SK-N-SH (cell line): ENCODE measurements at regions not wholly inside any gene's neighbourhood (a gene's known extent, or its start where the extent isn't known, plus 50 kb on each side); places are given as distances from the start of the nearest gene placed in this dataset.
"Not testable (repeated sequence)": the region's sequence is repeated elsewhere in the genome, so short reads cannot be mapped to it uniquely, and the experiment has no call there.

Experiments used
- CTCF ChIA-PET: fragments of 300-600, 350-600 bp; formaldehyde crosslinking; extraction: SDS; loops from one replicate; lab custom pipeline; 2021; lab: Yijun Ruan, JAX
- POLR2A ChIA-PET: fragments of 350-600 bp; sonication (Branson Sonifier 250); formaldehyde crosslinking; extraction: SDS; loops from one replicate; lab custom pipeline; 2020; ENCODE audit warnings: antibody characterized with exemption, inconsistent platforms; lab: Yijun Ruan, JAX
- DNase-seq: peaks from one replicate; pipeline ENCODE4 v3.0.0; 2012
- H2AFZ ChIP-seq: fragments of 200-600 bp; sonication (generic); 2 replicates; pipeline ENCODE4 v1.8.1; 2016; ENCODE audit warnings: antibody characterized with exemption, mild to moderate bottlenecking, low read depth
- H3F3A ChIP-seq: fragments of 200-600 bp; sonication (generic); replicated peaks from 2 replicates; pipeline ENCODE3; 2016; ENCODE audit warnings: antibody characterized with exemption, mild to moderate bottlenecking; ENCODE audit not compliant: insufficient read depth
- H3K27ac ChIP-seq, 2 experiments: fragments of 200-500 bp in 1 of 2; fragments of 200-600 bp in 1 of 2; sonication (Bioruptor generic) in 1 of 2; sonication (generic), shearing (Covaris generic) in 1 of 2; 2 replicates each; pipeline versions ENCODE4 v1.5.1 to v1.6.1; 2014 to 2016; ENCODE audit warnings: low read depth in 2 of 2, inconsistent platforms in 1 of 2, low read length in 1 of 2, mild to moderate bottlenecking in 1 of 2, mixed read lengths in 1 of 2
- H3K27me3 ChIP-seq: fragments of 200-600 bp; sonication (generic), shearing (Covaris generic); 2 replicates; pipeline ENCODE4 v1.6.1; 2016; ENCODE audit warnings: mixed run types; ENCODE audit not compliant: insufficient read depth
- H3K36me3 ChIP-seq, 2 experiments: fragments of 200-500 bp in 1 of 2; fragments of 200-600 bp in 1 of 2; sonication (Bioruptor generic) in 1 of 2; sonication (generic) in 1 of 2; replicated peaks in 1 of 2; 2 replicates each; pipeline versions ENCODE3 to v1.5.1; 2014 to 2016; ENCODE audit warnings: low read length in 1 of 2, mild to moderate bottlenecking in 1 of 2; ENCODE audit not compliant: insufficient read depth in 2 of 2, control insufficient read depth in 1 of 2
- H3K4me1 ChIP-seq, 2 experiments: fragments of 200-500 bp in 1 of 2; fragments of 200-600 bp in 1 of 2; sonication (Bioruptor generic) in 1 of 2; sonication (generic), shearing (Covaris generic) in 1 of 2; 2 replicates each; pipeline versions ENCODE4 v1.5.1 to v1.6.1; 2014 to 2016; ENCODE audit warnings: low read depth in 1 of 2, low read length in 1 of 2, mixed run types in 1 of 2; ENCODE audit not compliant: insufficient read depth in 2 of 2, control insufficient read depth in 1 of 2
- H3K4me2 ChIP-seq: fragments of 200-600 bp; sonication (generic), shearing (Covaris generic); 2 replicates; pipeline ENCODE4 v1.6.1; 2017; ENCODE audit warnings: mixed run types
- H3K4me3 ChIP-seq, 2 experiments: fragments of 200-500 bp in 1 of 2; fragments of 200-600 bp in 1 of 2; sonication (Bioruptor generic) in 1 of 2; sonication (generic), shearing (Covaris generic) in 1 of 2; 2 replicates each; pipeline versions ENCODE4 v1.5.1 to v1.8.1; 2014 to 2016; ENCODE audit warnings: low read depth in 2 of 2, inconsistent platforms in 1 of 2, low read length in 1 of 2, mild to moderate bottlenecking in 1 of 2, mixed read lengths in 1 of 2, moderate library complexity in 1 of 2
- H3K79me2 ChIP-seq: fragments of 200-600 bp; sonication (generic); 2 replicates; pipeline ENCODE4 v1.8.1; 2017; ENCODE audit warnings: mild to moderate bottlenecking; ENCODE audit not compliant: insufficient read depth
- H3K9ac ChIP-seq: fragments of 200-600 bp; sonication (generic); 2 replicates; pipeline ENCODE4 v1.6.1; 2017; ENCODE audit warnings: mixed run types
- H3K9me2 ChIP-seq: fragments of 200-600 bp; sonication (generic); 2 replicates; pipeline ENCODE4 v1.6.1; 2017; ENCODE audit warnings: mixed run types
- H3K9me3 ChIP-seq: fragments of 200-600 bp; sonication (generic); 2 replicates; pipeline ENCODE4 v1.6.1; 2017; ENCODE audit warnings: mixed run types, mild to moderate bottlenecking, moderate library complexity
- H4K20me1 ChIP-seq: fragments of 200-600 bp; sonication (generic); 2 replicates; pipeline ENCODE4 v1.6.1; 2017; ENCODE audit warnings: mild to moderate bottlenecking, mixed run types; ENCODE audit not compliant: insufficient read depth
- EP300 ChIP-seq, 2 experiments: IDR thresholded peaks; 2 replicates each; pipeline versions ENCODE4 v1.4.0 to v1.6.1; 2012; ENCODE audit warnings: borderline replicate concordance in 1 of 2, low read depth in 1 of 2, low read length in 1 of 2
- EZH2phosphoT487 ChIP-seq: fragments of 200-600 bp; sonication (generic); IDR thresholded peaks from 2 replicates; pipeline ENCODE4 v1.6.1; 2017; ENCODE audit warnings: low read depth, mixed run types, mild to moderate bottlenecking, antibody characterized with exemption, moderate library complexity, borderline replicate concordance
- GATA2 ChIP-seq: sonication (generic); formaldehyde crosslinking; IDR thresholded peaks from 2 replicates; pipeline ENCODE4 v1.5.0; 2020; ENCODE audit warnings: mild to moderate bottlenecking, missing genetic modification reagents
- JUND ChIP-seq: IDR thresholded peaks from 2 replicates; pipeline ENCODE4 v1.4.0; 2012
- POLR2AphosphoS5 ChIP-seq: IDR thresholded peaks from 2 replicates; pipeline ENCODE4 v1.6.1; 2012; ENCODE audit warnings: low read depth, low read length
- RAD21 ChIP-seq: IDR thresholded peaks from 2 replicates; pipeline ENCODE4 v1.6.1; 2012; ENCODE audit warnings: mild to moderate bottlenecking, low read length
- RFX5 ChIP-seq: IDR thresholded peaks from 2 replicates; pipeline ENCODE4 v1.6.1; 2012; ENCODE audit warnings: mild to moderate bottlenecking, improper control_type of control experiment, low read length
- SIN3A ChIP-seq: IDR thresholded peaks from 2 replicates; pipeline ENCODE4 v1.6.1; 2012; ENCODE audit warnings: low read depth, mild to moderate bottlenecking, low read length, moderate library complexity, borderline replicate concordance
- WGBS: methylation state at CpG from one replicate; pipeline ENCODE4 v1.1.6; 2017; ENCODE audit warnings: low lambda C conversion rate; 5-methylcytosine and 5-hydroxymethylcytosine counted together
- TF ChIP-seq, protein P1 (sequence below): IDR thresholded peaks from 2 replicates; pipeline ENCODE4 v1.4.0; 2012; ENCODE audit warnings: low read depth
- TF ChIP-seq, protein P2 (sequence below): IDR thresholded peaks from 2 replicates; pipeline ENCODE4 v1.4.0; 2012; ENCODE audit warnings: low read depth, borderline replicate concordance
- TF ChIP-seq, protein P3 (sequence below): fragments of 150-350 bp; IDR thresholded peaks from 2 replicates; pipeline ENCODE4 v1.6.1; 2016; ENCODE audit warnings: mild to moderate bottlenecking, low read depth, low read length

DNA sequence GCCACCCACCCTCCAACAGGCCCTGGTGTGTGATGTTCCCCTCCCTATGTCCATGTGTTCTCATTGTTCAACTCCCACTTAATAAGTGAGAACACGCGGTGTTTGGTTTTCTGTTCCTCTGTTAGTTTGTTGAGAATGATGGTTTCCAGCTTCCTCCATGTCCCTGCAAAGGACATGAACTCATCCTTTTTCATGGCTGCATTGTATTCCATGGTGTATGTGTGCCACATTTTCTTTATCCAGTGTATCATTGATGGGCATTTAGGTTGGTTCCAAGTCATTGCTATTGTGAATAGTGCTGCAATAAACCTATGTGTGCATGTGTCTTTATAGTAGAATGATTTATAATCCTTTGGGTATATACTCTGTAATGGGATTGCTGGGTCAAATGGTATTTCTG, 424.2 kb upstream of the MEF2C start:
- H2AFZ ChIP-seq, POLR2A ChIA-PET, CTCF ChIA-PET, H3K27ac ChIP-seq, H3K36me3 ChIP-seq, H3K4me2 ChIP-seq, H3K9me2 ChIP-seq, DNase-seq, H3K4me3 ChIP-seq, H3K79me2 ChIP-seq, H3K9ac ChIP-seq, H3K9me3 ChIP-seq, H3K27me3 ChIP-seq, H3F3A ChIP-seq, H3K4me1 ChIP-seq, H4K20me1 ChIP-seq: not testable (repeated sequence)
- WGBS = 100% methylated on average over 2 of the region's 2 CpGs

DNA sequence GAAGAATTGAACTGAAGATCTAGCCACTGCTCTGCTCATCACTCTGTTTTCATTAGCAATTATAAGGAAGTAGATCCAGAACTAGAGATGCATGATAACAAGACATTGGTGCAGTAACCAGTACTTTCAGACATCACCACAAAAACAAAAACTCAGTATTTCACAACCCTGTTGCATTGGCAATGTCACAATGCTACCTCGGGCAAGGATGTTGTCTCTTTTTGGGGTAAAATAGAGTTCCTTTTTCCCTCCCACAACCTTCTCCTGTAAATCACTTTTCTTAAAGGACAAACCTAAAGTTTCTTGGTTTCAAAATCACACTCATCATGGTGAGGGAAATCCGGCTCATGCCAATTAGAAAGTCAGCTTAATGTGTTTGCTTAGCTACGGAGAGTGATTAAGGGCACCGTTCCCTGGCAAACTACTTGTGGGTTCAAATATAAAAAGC, 420.1 kb upstream of the MEF2C start:
- Histone ChIP-seq H2AFZ (no peak overlapping the region; the same call in 1 of the 2 replicates), H3K79me2 (no peaks in the 10 kb centered on the region), H3K4me1 (no peaks in the 10 kb centered on the region), H3K9ac (no peak overlapping the region), H3F3A (no peaks in the 10 kb centered on the region), H3K27me3 (no peaks in the 10 kb centered on the region), H3K9me3 (no peaks in the 10 kb centered on the region), H3K27ac (no peak overlapping the region), H3K4me3 (no peak overlapping the region), H4K20me1 (no peaks in the 10 kb centered on the region), H3K4me2 (no peak overlapping the region), H3K36me3 (no peaks in the 10 kb centered on the region), H3K9me2 (no peaks in the 10 kb centered on the region)
- no peak for DNase-seq
- POLR2A ChIA-PET = no interaction called here
- WGBS = 83% methylated on average over 4 of the region's 4 CpGs
- CTCF ChIA-PET = no interaction called here
- TF ChIP-seq RAD21 (no peak), JUND (no peak), SIN3A (no peak), GATA2 (no peak), POLR2AphosphoS5 (no peak)
- TF ChIP-seq, protein P1, sequence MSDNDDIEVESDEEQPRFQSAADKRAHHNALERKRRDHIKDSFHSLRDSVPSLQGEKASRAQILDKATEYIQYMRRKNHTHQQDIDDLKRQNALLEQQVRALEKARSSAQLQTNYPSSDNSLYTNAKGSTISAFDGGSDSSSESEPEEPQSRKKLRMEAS = no peak
- TF ChIP-seq, protein P2, sequence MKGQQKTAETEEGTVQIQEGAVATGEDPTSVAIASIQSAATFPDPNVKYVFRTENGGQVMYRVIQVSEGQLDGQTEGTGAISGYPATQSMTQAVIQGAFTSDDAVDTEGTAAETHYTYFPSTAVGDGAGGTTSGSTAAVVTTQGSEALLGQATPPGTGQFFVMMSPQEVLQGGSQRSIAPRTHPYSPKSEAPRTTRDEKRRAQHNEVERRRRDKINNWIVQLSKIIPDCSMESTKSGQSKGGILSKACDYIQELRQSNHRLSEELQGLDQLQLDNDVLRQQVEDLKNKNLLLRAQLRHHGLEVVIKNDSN = no peak
- TF ChIP-seq, protein P3, sequence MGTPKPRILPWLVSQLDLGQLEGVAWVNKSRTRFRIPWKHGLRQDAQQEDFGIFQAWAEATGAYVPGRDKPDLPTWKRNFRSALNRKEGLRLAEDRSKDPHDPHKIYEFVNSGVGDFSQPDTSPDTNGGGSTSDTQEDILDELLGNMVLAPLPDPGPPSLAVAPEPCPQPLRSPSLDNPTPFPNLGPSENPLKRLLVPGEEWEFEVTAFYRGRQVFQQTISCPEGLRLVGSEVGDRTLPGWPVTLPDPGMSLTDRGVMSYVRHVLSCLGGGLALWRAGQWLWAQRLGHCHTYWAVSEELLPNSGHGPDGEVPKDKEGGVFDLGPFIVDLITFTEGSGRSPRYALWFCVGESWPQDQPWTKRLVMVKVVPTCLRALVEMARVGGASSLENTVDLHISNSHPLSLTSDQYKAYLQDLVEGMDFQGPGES = no peak

DNA sequence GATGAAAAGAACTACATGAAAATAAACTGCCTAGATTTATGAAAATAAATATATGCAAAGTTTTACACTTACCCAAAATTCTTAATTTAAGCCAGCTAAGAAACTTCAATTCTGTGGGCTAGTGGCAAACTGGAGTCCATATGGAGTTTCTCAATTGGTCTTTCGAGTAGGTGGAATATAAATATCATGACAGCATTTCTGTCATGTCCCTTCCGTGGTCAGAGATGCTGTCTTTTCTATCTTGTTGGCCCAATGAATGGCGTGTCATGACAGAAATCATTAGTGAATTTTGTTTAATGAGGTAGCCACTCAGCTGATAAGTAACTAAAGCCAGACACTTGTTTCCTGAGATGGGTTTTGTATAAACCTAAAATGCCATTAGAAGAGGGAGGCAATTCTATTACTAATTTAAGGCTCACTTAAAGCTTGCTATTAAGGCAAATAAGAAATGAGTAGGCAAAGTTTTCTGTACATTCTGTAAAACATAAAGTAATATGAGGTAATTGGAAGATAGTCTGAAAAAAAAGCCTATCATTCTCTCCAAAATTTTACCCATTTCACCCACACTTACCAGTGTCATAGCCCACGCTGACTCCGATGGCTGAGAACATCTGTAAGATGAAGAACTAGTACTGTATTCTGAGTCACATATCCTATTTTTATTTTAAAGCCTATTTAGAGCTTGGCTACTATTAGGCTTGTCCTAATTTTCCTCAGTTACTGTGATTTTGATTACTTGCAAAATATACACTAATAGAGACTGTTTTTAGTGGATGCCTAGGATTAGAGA, 419.3 kb upstream of the MEF2C start:
- H2AFZ ChIP-seq = no peak overlapping the region
- no peak overlapping the region for H3K27ac ChIP-seq
- H3F3A ChIP-seq = no peaks in the 10 kb centered on the region
- WGBS = 71% methylated on average over 5 of the region's 5 CpGs
- no peaks in the 10 kb centered on the region for H3K9me2 ChIP-seq
- no peaks in the 10 kb centered on the region for H3K27me3 ChIP-seq
- H3K9me3 ChIP-seq = no peaks in the 10 kb centered on the region
- H3K4me3 ChIP-seq = no peak overlapping the region
- CTCF ChIA-PET = interaction anchor here (1.0 kb wide), 1 partner anchor 10 kb away, joined by 3 read pairs; no protein-coding TSS in a partner anchor
- no peaks in the 10 kb centered on the region for H3K4me1 ChIP-seq
- no peak for DNase-seq
- POLR2A ChIA-PET = no interaction called here
- no peaks in the 10 kb centered on the region for H3K79me2 ChIP-seq
- no peaks in the 10 kb centered on the region for H4K20me1 ChIP-seq
- H3K36me3 ChIP-seq = no peaks in the 10 kb centered on the region
- no peak overlapping the region for H3K9ac ChIP-seq
- no peak overlapping the region for H3K4me2 ChIP-seq
- no peak for TF ChIP-seq RFX5
- no peak for TF ChIP-seq JUND
- TF ChIP-seq EZH2phosphoT487 = no peak
- TF ChIP-seq GATA2 = no peak
- TF ChIP-seq, protein P3 = no peak
- TF ChIP-seq, protein P2 = no peak
- TF ChIP-seq EP300 (IDR thresholded peaks at IDR 0.05; ENCODE audit: borderline replicate concordance in 1 of 2, low read depth in 1 of 2, low read length in 1 of 2) = no peak
